HG03175 (cell line): ENCODE measurements at regions not wholly inside any gene's neighbourhood (a gene's known extent, or its start where the extent isn't known, plus 50 kb on each side); places are given as distances from the start of the nearest gene placed in this dataset.
"Not testable (repeated sequence)": the region's sequence is repeated elsewhere in the genome, so short reads cannot be mapped to it uniquely, and the experiment has no call there.

Experiments used
- ATAC-seq: cut with Tn5 transposase; IDR thresholded peaks from one replicate; pipeline ENCODE4 v1.9.1; 2021; ENCODE audit warnings: mild to moderate bottlenecking, moderate library complexity; ENCODE audit not compliant: unreplicated experiment

DNA sequence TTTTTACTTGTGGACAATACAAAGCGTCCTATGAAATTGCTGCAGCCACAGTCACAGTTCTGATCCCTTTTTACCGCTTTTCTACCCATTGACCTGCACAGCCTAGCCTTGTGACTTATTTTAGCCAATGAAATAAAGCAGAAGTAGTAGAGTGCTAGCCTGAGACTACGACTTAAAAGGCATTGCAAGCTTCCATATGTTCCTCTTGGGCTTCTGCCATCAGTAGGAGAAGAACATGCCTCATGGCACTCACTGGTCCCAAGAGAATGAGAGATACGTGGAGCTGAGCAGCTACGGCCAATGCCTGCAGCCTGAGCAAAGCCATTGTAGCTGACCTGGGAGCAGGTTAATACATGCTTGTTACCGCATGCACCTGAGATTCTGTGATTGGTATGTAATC lies 416.6 kb upstream of the CLINT1 start:
- no peak for ATAC-seq

- no peak for ATAC-seq
Measured at GRCh38 chr5:158273035-158273434, 414.1 kb upstream of the CLINT1 start.

- ATAC-seq: no peak
Measured at GRCh38 chr5:158272409-158272808, 413.5 kb upstream of the CLINT1 start.

DNA sequence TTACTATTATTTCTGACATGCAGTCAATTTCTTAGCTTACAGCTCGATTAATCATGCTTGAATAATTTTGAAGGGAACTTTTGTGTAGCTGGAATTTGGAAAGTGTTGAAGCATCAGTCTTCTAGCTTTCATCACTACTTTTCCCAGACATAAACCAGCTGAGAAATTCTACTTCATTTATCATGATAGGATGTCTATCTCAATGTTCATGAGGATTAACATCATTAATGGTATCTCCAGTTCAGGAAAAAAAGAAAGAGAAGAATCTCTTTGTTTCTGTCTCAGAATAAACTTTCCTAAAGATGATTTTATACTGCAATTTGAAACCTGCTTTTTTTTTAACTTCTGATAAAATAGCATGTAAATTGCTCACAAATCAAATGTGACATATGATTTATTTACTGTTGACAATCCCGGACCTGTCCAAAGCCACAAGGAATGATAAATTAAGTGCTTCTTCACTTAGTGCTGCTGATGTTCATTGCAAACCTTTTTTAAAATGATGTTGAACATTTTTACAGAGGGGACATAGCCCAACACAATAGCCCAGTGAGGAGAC lies 412.1 kb upstream of the CLINT1 start:
- ATAC-seq: no peak

GRCh38 chr5:158268286-158268685 lies 409.3 kb upstream of the CLINT1 start:
- no peak for ATAC-seq

DNA sequence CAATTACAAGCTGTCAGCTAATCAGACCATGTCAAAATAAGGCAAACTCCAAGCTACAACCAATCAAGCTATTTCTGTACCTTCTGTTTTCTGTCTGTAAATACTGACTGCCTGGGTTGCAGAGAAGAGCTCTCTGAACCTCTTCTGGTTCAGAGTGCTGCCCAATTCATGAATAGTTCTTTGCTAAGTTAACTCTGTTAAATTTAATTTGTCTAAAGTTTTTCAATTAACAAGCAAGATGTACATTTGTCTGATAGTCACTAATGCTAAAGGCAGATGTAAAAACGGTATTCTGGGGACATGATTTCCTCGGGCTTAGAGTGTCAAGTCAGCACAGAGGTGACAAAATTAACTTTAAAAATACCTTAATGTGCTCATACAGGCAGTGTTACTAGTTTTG lies 408.3 kb upstream of the CLINT1 start:
- ATAC-seq: no peak

GRCh38 chr5:158265931-158266700 lies 407.2 kb upstream of the CLINT1 start:
- ATAC-seq: no peak

DNA sequence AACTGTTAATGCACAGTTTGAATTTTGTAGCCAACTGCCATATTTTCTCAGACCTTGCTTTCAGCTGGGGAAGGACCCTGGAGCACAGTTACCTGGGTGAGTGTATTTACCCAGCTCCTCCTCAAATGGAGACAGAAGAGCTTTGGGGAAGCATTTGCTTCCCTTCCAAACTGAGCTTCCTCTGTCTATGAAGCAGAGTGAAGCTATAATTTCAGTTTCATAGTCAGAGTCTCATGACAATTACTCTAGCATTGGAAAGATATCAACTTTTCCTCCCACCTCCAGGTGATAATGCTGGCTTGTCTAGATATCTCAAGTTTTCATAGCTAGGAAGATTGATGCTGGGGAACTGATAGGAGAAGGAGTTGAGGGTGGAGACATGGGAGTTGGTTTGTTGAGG lies 406.4 kb upstream of the CLINT1 start:
- ATAC-seq: no peak

GRCh38 chr5:158264264-158264663 lies 405.3 kb upstream of the CLINT1 start:
- no peak for ATAC-seq

DNA sequence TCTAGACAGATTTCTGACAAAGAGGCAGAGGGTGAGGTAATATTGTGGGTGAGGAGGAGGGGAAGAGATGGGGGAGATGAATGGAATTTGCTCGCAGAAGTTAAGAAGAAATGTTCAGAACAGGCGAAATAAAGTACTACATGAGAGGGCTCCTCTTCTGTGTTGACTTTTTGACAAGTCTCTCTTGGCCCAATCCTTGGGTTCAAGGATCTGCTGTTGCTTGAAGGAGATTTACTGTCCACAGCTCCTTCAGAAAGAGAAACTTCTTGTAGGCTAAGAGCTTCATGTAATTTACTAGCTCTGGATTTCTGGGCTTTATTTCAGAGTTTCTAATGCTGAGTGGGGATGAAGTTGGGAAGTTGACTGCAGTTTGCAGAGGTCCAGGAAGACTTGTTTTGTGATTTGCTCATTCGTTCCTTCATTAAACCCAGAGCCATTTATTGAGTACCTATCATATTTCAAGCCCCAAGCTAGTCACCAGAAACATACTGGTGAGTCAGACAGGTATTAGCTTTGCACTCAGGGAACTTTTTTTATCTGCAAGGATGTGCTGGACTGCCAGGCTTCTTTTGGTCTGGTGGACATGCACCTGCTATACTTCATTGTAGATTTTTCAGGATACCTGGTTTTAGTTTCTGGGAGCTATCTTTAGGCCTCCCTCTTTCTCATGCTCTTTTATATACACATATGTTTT lies 402.9 kb upstream of the CLINT1 start:
- ATAC-seq: no peak

DNA sequence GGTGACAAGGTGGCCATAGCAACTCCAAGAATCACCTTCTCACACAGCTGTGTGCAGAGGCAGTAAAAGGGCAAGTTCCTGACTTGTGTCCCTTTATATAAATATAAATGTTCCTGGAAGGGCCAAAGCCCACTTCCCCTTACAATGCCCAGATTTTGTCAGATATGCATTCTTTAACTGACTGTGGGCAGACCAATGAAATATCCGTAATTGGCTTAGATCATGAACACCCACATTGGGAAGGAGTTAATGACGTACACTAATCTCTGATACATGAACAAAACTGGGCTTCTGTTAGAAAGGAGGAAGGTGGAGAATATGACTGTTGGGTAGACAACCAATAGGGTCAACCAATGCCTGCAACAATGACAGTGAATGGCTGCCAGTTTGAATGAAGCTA lies 397.2 kb upstream of the CLINT1 start:
- no peak for ATAC-seq

GRCh38 chr5:158255609-158256008 lies 396.7 kb upstream of the CLINT1 start:
- ATAC-seq: no peak

DNA sequence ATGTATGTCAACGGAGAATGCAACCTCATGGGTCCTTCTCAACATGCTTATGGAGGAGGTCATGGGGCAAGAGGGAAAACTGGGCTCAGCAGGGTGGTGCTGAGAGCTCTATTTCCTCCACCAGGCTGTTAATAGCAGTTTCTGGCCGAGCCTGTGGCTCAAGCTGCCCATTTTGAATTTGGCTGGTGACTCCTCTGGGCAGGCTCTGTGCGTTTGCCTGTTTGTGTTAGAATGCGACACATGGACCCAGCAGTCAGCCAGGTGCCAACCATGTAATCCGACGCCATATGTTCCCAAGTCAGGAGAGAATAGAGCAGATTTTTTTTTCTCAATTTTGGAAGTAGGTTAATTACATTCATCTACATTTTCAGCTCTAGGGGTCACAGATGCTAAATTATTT lies 387.7 kb upstream of the CLINT1 start:
- no peak for ATAC-seq

DNA sequence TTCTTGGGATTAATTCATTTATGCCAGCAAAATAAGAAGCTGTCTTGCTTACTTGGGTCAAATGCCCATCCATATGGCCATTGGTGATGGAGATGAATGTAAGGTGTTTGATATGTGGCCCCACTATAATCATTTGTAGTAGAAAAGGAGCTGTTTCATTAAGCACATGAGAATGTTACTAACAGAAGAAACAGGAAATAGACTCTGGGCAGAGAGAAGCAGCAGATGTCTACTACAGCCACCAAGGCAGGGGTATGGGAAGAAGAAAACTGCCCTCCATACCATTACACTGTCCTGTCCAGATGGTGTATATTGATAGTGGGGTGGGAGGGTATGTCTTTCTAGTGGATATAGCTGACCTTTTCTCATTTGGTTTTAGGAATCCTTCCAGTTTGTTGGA lies 386.6 kb upstream of the CLINT1 start:
- ATAC-seq: no peak

- no peak for ATAC-seq
Measured at GRCh38 chr5:158244882-158245281, 385.9 kb upstream of the CLINT1 start.

DNA sequence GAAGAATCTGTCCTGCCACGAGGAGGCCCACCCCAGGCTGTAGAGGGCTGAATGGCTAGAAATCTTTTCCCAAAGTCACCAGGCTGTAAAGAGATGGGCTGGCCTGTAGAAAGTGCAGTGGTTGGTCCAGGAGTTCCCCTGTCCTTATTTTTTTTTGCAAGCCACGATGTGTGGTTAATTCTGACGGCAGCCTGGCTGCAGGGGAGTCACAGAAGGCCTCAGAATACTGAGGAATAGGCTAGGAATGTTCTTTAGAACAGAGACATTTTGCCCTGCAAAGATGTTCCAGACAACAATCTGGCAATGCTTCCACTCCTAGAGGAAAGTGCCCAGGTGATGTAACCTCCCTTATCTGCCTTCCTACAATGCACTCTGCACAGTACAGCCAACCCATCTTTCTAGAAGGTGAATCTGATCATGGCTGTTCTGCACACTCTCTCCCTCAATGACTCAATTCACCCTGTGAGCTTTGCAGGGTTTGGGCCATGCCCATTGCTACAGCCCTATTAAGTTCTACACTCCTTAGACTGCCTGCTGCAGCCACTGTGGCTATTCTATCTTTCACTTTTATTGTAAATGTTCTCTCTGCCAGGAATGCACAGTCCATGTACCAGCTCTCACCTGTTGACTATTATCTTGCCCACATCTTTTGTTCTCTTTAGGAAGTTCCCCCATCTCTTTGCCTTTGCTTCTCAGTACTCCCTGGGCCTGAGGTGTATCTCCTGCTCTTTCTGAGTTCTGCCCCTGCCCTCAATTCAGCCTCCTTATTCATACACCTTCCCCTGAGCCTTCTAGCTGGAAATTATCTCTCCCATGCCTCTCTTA lies 377.8 kb upstream of the CLINT1 start:
- ATAC-seq: no peak

DNA sequence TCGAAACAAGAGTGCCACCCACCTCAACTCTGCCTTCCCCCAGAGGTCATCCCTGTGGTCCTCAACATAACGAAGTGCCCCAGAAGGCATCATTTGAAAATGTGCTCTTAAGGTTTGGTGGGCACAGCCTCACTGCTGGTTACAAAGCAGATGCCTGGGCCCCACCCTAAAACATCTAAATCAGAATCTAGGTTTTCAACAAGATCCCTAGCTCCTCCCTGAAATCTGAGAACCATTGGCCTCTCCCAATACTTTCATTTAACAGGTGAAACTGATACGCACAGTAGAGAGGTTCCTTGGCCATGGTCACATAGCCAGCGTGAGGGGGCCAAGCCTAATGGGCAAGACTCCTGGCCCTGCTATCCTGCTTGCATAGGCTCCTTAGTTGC lies 376.2 kb upstream of the CLINT1 start:
- ATAC-seq: no peak

GRCh38 chr5:158234323-158235158 lies 375.6 kb upstream of the CLINT1 start:
- no peak for ATAC-seq

GRCh38 chr5:158233735-158234322 lies 374.9 kb upstream of the CLINT1 start:
- no peak for ATAC-seq

DNA sequence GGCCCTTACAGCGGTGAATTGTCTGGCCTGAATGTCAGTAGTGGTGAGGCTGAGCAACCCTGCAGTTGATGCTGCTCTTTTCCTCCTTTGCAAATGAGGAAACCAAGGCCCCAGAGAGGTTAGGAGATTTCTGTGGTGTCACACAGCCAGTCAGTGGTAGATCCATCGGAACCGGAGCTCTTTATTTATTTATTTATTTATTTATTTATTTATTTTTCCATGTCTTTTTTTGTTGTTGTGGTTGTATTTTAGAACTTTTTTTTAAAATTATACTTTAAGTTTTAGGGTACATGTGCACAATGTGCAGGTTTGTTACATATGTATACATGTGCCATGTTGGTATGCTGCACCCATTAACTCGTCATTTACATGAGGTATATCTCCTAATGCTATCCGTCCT lies 368.4 kb upstream of the CLINT1 start:
- ATAC-seq: not testable (repeated sequence)
